T-helper 2 cell (primary cell): ENCODE measurements at regions not wholly inside any gene's neighbourhood (a gene's known extent, or its start where the extent isn't known, plus 50 kb on each side); places are given as distances from the start of the nearest gene placed in this dataset.

ENCODE experiments used
- DNase-seq, 5 experiments: peaks; one replicate each; pipeline versions ENCODE4 v3.0.0 to v3.0.0-alpha.2; 2012 to 2022

DNA sequence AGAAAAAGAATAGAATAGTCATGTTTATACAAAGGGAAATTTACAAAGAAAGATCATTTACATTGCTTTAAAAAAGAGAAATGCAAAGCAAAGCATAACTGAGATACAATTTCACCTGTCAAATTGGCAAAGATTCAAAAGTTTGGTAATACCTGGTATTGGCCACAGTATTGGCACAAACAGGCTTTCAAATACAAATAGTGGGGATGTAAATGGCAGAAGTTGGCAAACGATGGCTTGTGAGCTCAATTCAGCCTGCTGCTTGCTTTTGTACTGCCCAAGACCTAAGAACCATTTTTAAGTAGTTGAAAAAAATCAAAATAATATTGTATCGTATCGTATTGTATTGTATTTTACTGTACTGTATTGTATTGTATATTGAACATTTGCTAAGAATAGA, 194.5 kb upstream of the JAG1 start:
- DNase-seq: no peak

DNA sequence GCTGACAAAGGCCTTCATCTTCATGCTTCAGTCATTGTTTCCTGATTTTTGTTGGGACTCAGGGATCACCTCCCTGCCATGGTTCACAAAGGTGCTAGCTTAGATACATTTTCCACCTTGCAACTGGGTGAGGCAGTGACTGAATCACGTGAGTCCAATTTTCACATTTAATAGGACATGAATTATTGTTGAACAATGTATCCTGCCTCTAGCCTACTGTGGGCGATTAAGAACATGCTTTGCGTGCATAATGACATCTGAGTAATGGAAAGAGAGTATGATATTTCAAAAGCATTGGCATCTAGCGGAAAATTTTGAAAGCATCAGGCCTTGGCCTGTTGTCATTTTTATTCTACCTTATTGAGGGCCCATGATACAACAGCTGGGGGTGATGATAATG, 199.2 kb upstream of the JAG1 start:
- no peak for DNase-seq

DNA sequence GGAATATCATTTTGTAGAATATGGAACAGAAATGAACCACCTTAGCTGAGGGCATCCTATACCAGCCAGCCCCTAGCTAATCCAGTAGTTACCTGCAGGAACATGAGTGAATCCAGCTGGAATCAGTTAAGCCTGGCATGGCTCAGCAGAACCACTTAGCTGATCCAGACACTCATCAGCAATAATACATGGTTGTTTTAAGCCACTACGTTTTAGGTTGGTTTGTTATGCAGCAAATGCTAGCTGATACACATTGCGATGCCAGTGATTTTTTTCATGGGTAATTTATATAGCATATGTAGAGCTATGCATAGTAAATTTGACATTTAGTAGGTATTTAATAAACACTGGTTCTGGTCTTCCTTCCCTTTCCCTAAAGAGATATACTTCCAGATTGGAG, 201.9 kb upstream of the JAG1 start:
- DNase-seq: no peak

DNA sequence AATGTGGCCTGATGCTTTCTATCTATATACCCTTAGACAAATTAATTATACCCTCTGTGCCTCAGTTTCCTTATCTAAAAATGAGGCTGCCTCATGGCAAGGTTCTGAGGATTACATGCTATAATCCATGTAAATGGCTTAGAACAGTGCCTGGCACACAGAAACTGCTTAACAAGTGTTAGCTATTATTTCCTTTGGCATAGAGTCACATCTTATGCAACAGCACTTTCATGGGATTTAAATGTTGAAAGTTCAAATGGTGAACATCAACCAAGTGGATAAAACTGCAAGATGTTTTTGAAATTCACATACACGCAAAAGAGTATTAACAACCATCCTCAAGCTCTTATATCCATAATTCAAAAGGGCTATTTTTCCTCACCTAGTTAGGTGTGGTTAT, 202.8 kb upstream of the JAG1 start:
- no peak for DNase-seq

DNA sequence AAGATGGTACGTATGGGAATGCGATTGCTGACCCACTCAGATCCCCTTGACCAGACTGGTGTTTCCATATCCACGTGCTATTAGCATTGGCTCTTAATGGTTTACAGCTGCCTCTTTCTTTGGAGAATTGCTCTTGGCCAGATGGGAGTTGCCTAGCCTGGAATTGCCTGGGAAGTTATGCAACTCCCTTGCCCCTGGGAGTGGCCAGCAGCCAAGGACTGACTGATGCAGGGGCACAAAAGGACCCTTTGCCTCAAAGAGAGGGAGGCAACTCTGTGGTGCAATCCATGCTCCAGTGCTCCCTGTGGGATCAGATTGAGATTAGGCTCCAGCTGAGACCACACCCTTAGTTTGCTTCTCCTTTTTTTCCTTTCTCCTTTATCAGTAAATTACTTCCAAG, 203.5 kb upstream of the JAG1 start:
- no peak for DNase-seq

DNA sequence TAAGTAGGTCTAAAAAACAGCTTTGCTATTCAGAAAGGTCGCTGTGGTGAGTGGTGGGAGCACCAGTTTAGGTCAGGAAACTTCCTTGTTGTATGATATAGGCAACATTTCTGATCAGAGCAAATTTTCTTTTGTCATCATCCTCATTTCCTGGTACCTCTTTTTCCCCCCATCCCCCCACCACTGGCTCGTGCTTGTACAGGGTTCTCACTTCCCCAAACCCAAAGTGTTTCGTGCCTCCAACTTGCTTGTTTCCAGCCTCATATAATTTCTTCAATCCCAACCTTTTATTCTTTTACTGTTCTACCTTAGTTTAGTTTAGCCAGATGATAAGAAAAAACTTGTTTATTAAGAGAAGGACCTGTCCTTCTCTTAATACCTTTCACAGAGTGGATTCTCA, 209.4 kb upstream of the JAG1 start:
- DNase-seq: no peak

DNA sequence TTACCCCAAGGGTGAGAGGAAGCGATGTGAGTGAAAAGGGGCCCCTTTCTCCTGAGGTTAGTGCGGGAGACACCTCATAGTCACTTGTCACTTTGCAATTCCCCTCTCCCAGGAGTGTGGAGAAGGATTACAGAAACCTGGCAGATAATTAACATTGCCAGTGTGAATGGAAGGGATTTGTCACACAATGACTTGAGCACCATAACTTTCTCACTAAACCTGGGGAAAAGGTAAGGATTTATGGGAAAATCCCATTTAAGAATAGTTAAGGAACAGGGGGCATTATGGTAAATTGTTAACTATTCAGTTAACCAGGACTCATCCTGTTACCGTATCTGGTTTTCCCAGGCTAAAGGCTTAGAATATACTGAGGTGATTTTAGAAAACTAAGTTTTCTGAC, 219.5 kb upstream of the JAG1 start:
- DNase-seq: no peak

DNA sequence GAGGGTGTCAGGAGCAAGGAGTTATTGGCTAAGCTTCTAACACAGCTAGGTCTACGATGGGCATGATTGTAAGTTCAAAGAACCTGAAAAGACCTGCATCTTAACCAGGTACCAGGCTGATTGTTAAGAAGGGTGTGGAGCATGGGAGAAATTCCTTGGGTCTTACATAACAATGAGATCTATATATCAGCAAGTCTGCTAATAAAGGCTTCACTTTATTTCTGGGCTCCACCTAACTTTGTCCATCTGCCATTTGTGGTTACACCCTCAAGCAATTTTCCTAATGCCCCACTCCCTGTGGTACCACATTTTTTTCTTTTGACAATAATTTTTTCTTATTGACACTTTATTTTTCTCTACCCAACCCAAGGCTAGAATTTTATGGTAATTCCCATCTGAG, 223.5 kb upstream of the JAG1 start:
- no peak for DNase-seq

DNA sequence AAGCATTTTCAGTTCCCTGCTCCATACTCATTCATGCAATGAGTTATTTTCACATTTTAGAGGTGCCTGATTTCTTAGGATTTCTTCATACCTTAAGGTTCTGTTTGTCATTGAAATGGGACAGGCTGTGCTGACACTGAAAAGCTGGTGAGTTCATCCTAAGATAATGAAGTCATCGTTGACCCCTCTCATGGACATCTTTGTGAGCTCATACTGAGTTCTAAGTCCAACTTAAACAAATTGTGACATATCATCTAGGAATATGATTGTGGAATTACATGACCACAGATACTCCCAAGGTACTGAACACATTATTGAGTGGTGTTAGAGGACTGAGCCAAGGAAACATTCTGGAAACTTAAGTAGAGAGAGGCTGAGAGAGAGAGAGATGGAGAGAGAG, 224.8 kb upstream of the JAG1 start:
- no peak for DNase-seq

DNA sequence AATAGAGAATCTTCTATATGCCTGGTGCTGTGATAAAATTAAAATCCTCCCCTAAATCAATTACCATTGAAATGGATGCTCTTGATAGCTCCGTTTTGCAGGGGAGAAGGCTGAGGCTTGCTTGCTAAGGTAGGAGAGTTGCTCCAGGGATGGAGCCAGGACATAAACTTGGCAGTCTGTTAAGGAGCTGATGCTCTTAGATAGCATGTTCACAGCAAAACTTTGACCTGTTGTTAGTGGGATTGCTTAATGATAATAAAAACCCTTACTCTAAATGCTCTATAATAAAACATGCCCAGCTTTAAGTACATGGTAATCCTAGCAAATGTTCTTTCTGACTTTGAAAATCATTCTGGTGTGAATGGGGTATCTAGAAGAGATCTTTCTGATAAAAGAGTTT, 228.4 kb upstream of the JAG1 start:
- DNase-seq: no peak

DNA sequence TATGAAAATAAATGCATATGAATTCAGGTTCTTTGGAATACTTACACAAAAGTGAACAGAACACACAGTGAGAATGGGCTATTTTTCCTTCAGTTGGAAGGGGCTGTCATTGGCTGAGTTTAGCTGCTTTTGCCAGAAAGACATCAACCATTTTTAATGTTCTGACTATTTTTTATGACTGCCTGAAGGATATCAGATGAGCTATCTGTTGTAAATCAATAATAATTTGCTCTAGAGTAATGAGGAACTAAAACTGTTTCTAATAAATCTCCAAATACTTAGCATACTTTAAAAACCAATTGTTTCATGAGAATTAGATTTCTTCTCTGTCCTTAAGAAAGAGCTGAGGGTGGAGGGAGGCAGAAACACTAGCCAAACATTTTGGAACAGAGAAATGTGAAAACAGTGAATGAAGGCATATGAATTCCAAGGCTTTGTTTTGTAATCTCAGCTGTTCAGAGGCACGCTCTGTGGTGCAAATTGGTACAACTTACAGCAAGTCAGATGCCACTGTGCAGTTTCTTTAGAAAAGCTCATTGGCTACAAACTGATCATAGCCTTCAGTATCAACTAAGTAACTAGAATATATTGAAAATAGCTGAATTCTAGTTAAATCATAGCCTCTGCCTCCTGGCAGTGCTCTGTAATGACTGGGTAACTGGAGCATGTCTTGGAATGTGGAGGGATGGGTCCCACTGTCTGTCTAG, 228.9 kb upstream of the JAG1 start:
- no peak for DNase-seq

DNA sequence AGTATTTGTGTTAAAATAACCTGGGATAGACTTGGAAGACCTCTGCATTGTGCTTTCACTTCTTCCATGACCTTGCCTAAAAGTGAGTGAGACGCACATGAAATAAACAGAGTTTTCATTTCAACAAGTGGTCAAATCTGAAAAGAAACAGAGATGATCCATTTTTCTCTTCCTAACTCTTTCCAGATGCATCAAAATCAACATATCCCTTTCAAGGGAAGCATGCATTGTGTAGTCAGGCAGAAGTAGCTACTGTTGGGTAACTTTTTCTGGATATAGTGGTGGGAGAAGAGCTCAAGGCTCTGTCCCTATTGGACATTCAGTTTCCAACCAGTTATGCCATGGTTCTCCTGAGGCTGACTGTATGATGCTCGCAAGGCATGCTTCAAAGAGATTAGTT, 233.0 kb upstream of the JAG1 start:
- no peak for DNase-seq

DNA sequence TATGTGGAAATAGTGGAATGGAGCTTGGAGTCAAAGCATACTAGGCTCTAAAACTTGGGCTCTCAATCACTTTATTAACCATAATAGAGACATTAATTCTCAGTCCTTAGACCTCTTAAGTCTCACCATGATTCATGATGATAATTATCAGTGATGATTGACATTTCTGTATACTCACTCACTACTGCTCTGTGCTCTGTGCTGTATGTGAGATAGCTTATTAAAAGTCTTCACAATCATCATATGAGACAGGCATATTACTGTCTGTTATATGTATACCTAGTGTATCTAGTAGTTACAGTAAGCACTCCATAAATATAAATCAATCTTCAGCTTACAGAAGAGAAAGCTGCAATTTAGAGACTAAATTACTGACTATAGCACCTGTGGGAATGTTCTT, 236.0 kb upstream of the JAG1 start:
- DNase-seq: no peak

DNA sequence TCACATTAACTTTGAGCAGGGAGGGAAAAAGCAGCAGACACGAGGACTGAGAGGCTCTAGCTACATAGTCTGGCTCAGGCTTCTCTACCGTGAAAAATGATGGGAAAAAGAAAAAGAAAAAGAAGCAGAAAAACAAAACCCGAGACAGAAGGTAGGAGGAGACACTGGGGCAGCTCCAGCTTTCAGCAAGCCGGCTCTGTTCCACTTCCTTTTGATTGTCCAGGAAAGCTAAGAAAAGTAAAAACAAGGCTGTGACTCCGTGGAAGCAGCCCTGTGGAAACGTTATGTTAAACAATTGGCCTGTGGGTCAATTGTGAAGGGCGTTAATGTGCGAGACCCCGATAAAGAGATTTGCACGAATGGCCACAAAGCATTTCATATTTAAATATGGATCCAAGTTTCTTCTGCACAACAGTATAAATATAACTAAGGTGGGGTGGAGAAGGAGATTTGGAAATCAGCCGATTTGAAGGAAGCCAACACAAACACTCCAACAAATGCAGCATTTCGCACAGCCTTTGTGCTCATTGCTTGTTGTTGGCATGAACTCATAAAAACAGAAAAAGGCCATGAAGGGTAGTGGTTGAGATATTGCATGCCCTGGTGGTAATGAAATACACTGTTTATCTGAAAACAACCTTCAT, 236.9 kb upstream of the JAG1 start:
- no peak for DNase-seq

DNA sequence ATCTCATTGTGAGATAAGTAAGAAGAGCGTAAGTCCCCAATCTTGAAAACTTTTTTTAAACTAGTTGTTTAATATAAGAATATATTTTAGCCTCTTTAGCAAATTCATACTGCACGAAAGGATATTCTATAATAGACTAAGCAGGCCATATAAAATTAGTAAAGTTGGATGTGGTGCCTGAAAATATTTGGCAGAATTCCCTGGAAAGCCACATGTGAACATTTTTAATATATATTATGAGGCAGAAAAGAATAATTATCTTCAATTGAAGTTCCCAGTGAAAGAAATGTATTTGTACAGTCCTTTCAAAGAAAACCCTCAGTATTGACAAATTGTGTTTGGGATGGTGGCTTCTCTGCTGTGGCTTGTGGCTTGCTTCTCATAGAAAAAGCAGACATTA, 237.5 kb upstream of the JAG1 start:
- no peak for DNase-seq

DNA sequence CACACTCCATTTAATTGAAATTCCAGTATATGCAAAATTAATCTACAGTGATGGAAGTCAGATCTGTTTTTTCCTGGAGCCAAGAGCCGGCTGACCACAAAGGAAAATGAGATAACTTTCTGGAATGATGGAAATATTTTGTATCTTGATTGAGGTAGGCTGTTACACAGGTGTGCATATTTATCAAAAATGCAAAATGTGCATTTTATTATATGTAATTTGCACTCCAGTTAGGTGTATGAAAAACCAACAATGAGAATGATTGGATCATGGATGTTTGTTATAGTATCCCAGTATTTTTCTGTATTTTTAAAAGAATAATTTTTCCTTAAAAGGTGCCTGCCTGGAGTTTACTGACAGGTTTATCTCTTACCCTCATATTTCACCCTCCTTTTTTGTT, 242.0 kb upstream of the JAG1 start:
- no peak for DNase-seq

DNA sequence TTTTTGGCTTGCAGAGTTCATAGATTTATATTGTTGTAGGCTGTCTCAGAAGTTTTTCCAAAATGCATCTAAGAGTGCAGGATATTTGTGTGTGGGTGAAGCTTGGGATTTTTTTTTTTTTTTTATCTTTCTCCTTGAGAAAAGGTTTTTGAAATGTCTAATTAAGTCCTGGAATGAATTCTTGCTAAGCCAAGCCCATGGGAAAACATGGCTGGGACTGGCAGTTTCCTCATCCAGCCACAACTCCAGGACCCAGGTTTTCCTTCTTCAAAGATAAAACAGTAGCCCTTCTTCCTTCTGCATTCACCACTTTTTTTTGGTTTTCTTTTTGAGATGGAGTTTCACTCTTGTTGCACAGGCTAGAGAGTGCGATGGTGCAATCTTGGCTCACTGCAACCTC, 242.5 kb upstream of the JAG1 start:
- DNase-seq: no peak

DNA sequence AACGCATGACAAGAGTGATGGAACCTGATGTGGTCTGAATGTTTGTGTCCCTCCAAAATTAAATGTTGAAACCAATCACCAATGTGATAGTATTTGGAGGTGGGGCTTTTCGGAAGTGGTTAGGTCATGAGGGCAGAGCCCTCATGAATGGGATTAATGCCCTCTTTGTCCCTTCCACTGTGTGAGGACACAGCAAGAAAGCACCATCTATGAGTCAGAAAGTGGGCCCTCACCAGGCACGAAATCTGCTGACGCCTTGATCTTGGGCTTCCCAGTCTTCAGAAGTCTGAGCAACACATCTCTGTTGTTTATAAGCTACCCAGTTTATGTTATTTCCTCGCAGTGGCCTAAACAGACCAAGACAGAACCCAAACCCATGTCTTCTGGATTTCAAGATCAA, 244.0 kb upstream of the JAG1 start:
- DNase-seq: no peak

DNA sequence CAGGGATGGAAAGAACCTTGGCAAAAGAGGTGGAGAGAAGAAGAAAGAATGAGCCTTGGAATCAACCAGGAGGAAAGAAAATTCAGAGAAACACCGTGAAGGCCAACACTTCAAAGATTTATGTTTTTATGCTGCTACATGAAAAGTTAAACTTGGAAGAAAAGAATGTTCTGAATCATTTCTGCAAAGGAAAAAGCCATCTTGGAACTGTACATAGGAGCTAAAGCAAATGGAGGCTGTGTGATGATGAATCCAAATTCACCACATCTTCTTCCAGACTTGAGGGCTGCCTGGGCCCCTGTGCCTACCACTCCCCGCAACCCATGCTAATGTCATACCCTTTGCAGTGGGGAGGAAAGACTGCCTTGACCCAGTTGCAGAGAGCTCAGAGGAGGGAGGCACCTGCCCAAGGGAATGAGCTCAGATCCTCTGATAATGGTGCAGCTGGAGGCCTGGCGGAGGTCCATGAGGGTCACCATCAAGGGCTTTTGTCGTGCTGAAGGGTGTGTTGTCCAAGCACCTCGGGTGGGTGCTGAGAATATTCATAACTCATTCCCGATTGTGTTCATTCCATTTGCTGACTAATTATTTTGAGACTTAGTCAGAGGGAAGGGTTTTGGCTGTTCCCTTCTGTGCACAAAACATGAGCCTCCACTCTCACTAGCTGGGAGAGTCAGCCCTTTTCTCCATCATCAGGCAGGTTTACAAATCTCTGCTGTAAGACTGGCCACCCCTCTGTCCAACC, 245.8 kb upstream of the JAG1 start:
- no peak for DNase-seq

DNA sequence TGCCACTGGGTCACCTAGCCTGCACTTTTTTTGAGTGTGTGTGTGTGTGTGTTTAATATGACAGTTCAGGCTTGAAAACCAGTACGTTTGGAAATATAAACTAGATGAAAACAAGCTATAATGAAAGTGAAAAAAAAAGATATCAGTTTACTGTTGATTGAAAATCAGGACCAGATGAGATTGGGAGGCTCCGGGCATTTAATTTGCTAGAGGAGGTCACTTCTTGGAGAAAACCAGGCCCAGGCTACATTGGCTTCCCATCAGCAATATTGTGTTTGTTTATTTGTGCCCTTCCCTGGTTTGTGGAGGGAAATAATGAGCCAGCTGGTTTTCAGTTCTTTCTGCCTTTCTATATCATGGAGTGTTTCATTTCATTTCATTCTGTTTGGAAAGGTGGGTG, 246.6 kb upstream of the JAG1 start:
- no peak for DNase-seq

DNA sequence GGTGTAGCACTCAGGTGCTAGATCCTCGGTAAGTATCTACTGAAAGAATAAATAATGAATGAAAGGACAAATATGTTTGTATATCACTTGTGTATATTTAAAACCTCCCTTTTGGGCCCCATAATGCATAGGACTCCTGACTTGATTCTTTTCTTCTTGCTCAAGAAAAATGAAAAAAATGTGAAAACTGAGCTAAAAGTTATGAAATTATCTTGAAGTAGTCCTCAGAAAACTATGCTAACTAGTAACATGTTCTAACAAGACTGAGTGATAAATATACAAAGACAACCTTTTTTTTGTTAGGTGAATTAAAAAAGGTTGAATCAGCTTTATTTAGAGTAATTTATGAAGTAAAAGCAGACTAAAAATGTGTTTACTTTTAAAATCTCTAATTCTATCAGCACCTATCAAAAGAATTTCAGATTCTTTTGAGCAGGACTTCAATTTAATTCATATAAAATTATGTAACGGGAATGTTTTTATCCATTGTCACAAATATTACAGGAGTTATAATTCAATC, 247.8 kb upstream of the JAG1 start:
- no peak for DNase-seq

DNA sequence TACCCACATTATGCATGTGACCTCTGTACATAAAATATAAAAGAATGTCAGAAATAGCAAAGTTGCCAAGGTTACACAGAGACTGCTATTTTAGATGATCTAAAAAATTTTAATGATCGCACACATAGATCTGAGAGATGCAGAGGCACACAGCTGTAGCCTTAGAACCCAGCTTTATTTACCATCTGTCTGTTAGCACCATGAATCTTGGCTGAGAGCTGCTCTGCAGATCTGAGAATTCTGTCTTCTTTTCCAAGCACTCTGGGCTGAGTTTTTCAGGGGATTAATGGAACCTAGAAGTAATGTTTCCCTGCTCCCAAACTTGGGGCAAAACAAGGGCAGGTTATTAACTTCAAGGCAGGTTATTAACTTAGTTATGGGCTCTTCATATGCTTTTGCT, 248.7 kb upstream of the JAG1 start:
- DNase-seq: no peak

DNA sequence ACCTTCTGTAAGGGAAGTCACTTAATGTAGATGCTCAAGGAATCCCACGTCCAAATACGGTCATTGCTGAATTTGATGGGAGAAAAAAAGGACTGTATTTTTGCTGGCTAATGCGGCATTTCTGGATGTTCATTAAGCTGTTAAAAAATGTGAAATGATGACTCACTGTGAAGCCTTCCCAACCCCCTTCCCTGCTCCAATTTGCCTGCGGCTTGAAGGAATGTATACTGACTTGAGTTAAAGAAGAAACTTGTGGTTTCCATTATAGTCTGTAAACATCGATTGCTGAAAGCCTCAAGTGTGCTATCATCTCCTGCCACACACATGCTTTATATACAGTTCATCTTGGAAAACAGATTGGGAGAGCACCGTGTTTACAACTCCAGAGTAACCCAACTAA, 249.1 kb upstream of the JAG1 start:
- no peak for DNase-seq

DNA sequence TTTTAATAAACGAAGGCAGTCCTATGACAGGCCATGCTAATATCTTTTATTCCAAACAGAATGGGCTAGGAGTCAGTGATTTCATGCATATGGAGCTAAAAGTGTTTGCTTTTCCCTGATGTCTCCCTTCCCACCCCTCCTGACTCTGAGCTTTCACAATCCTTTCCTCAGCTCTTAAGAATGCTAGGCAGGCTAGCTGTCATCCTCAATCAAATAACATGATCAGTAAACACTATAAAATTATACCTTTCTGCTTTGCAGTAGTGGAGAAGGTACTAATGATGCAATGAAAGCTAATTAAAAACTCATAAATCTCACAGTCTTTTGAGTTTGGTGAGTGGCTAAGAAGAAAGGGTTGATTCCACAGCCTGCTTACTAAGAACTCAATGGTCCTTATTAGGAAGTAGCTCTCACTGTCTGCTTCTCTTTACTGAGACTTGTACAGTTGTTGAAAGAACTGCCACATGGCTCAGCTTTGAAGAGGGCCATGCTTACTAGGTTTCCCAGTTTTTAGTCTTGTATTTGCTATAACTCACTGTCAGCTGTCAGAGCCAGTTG, 250.9 kb upstream of the JAG1 start:
- no peak for DNase-seq
